ENCODE measurements at regions not wholly inside any gene's neighbourhood (a gene's known extent, or its start where the extent isn't known, plus 50 kb on each side); places are given as distances from the start of the nearest gene placed in this dataset.

DNA sequence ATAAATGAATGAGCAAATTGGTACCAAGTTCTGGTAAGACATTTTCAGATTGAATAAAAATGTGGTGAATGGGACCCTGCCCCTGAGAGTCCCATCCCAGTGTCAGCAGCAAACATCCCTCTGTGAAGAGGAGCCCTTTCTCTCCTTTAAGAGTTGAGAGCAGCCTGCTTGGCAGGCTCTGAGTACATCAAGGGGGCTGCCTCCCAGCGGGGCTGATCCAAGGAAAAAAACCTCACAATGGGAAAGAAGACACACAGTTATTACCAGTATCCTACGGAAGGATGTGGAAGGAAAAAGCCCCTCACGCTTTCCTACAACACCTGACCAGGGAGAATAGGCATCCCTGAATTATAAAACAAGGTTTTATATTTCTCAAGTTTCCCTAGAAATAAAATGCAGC lies 293.8 kb upstream of the B3GAT1 start:
- WGBS, 2 donors (ENCODE audit: low coverage in 1 of 2), result 37 to 70% methylated on average over 2 to 3 of the region's 3 CpGs
- Histone ChIP-seq H3K9me3 (no peaks in the 10 kb centered on the region), H3K4me3 (no peak overlapping the region), H3K27me3 (peaks cover 4% of the 10 kb centered on the region), H3K36me3 (no peaks in the 10 kb centered on the region), H3K27ac (no peak overlapping the region), H3K4me1 (no peaks in the 10 kb centered on the region)
- no peak for TF ChIP-seq POLR2AphosphoS5 (IDR thresholded peaks at IDR 0.05)
- TF ChIP-seq CTCF (IDR thresholded peaks at IDR 0.05), result no peak
- no peak for TF ChIP-seq POLR2A (IDR thresholded peaks at IDR 0.05)
- TF ChIP-seq EP300 (IDR thresholded peaks at IDR 0.05), result no peak
- no peak for ATAC-seq

GRCh38 chr11:134702827-134703226 lies 290.8 kb upstream of the B3GAT1 start:
- Histone ChIP-seq H3K9me3 (no peaks in the 10 kb centered on the region), H3K36me3 (no peaks in the 10 kb centered on the region), H3K27ac (no peak overlapping the region), H3K27me3 (peaks cover 4% of the 10 kb centered on the region), H3K4me1 (no peaks in the 10 kb centered on the region), H3K4me3 (no peak overlapping the region)
- no peak for ATAC-seq
- 20% methylated on average over 1 of the region's 5 CpGs; no CpG with 5 or more reads in 1 of the 2 donors for WGBS, 2 donors (ENCODE audit: low coverage in 1 of 2)
- TF ChIP-seq POLR2A (IDR thresholded peaks at IDR 0.05) (no peak), CTCF (IDR thresholded peaks at IDR 0.05) (no peak), POLR2AphosphoS5 (IDR thresholded peaks at IDR 0.05) (no peak)

DNA sequence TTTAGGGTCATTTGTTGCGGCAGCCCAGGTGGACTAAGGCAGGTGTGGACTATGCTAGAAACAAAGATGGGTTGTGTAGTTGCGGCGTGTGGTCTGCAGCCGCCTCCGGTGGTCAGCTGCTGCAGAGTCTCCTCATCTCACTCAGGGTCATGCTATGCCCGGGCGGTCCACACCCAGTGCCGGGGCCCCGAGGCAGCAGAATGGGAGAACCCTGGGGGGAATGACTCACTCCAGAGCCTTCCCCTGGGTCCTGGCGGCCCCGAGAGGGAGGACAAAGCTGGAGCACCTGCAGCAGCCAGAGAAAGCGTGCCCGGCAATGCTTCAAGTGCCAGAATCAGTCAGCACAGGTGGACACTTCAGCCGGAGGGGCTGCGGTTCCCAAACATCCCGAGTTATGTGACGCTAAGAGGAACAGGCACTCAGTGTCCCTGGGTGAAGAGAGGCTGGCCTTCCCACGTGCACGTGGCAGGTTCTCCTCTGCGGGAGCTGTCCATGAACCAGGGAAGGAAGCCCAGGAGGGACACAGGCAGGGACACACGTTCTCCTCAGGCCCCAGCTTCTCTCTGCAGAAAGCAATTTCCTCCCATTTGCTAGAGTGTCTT lies 289.6 kb upstream of the B3GAT1 start:
- WGBS, 2 donors (ENCODE audit: low coverage in 1 of 2), result 35 to 56% methylated on average over 4 to 10 of the region's 21 CpGs
- no peaks in the 10 kb centered on the region for H3K4me1 ChIP-seq
- ATAC-seq, result no peak
- peaks cover 4% of the 10 kb centered on the region for H3K27me3 ChIP-seq
- no peaks in the 10 kb centered on the region for H3K9me3 ChIP-seq
- no peak overlapping the region for H3K27ac ChIP-seq
- TF ChIP-seq EP300 (IDR thresholded peaks at IDR 0.05), result no peak
- no peak for TF ChIP-seq POLR2AphosphoS5 (IDR thresholded peaks at IDR 0.05)
- no peak for TF ChIP-seq CTCF (IDR thresholded peaks at IDR 0.05)
- no peak for TF ChIP-seq POLR2A (IDR thresholded peaks at IDR 0.05)
- H3K4me3 ChIP-seq, result no peak overlapping the region
- H3K36me3 ChIP-seq, result no peaks in the 10 kb centered on the region

- peaks cover 4% of the 10 kb centered on the region for H3K27me3 ChIP-seq
- WGBS, 2 donors (ENCODE audit: low coverage in 1 of 2), result 82 to 83% methylated on average over 2 of the region's 7 CpGs
- no peaks in the 10 kb centered on the region for H3K36me3 ChIP-seq
- TF ChIP-seq POLR2AphosphoS5 (IDR thresholded peaks at IDR 0.05) (no peak), EP300 (IDR thresholded peaks at IDR 0.05) (no peak), CTCF (IDR thresholded peaks at IDR 0.05) (no peak), POLR2A (IDR thresholded peaks at IDR 0.05) (no peak)
- H3K4me1 ChIP-seq, result no peaks in the 10 kb centered on the region
- H3K27ac ChIP-seq, result no peak overlapping the region
- no peaks in the 10 kb centered on the region for H3K9me3 ChIP-seq
- no peak overlapping the region for H3K4me3 ChIP-seq
- no peak for ATAC-seq
These were observed 288.1 kb upstream of the B3GAT1 start for GRCh38 chr11:134700101-134700640.

- Histone ChIP-seq H3K4me3 (no peak overlapping the region), H3K9me3 (no peaks in the 10 kb centered on the region), H3K27me3 (no peaks in the 10 kb centered on the region), H3K36me3 (no peaks in the 10 kb centered on the region), H3K27ac (no peak overlapping the region), H3K4me1 (peaks cover 0 to 14% (median 0%) of the 10 kb centered on the region in 3 donors)
- ATAC-seq, result no peak
- TF ChIP-seq POLR2AphosphoS5 (IDR thresholded peaks at IDR 0.05) (no peak), POLR2A (IDR thresholded peaks at IDR 0.05) (no peak), EP300 (IDR thresholded peaks at IDR 0.05) (no peak), CTCF (IDR thresholded peaks at IDR 0.05) (no peak)
- WGBS, 2 donors (ENCODE audit: low coverage in 1 of 2), result 64 to 76% methylated on average over 3 to 4 of the region's 4 CpGs
These were observed 284.4 kb upstream of the B3GAT1 start for GRCh38 chr11:134696455-134696854.
